SK-N-SH treated with all-trans-retinoic acid at 6 μM for 48 hours (cell line): ENCODE measurements at regions not wholly inside any gene's neighbourhood (a gene's known extent, or its start where the extent isn't known, plus 50 kb on each side); places are given as distances from the start of the nearest gene placed in this dataset.

Source experiments
- ARNTL ChIP-seq: fragments of 450-650 bp; formaldehyde crosslinking; IDR thresholded peaks from 2 replicates; pipeline ENCODE4 v1.5.0; 2020; ENCODE audit warnings: low read depth, mild to moderate bottlenecking, moderate library complexity, borderline replicate concordance
- BACH2 ChIP-seq: fragments of 250-450 bp; sonication (Bioruptor Pico); IDR thresholded peaks from 2 replicates; pipeline ENCODE4 v1.9.0; 2021; ENCODE audit warnings: mild to moderate bottlenecking, borderline replicate concordance
- CREB5 ChIP-seq: fragments of 250-450 bp; sonication (Bioruptor Pico); IDR thresholded peaks from 2 replicates; pipeline ENCODE4 v1.5.1; 2020; ENCODE audit warnings: low read depth, mild to moderate bottlenecking, moderate library complexity
- CSDC2 ChIP-seq: fragments of 250-450 bp; sonication (Bioruptor Pico); IDR thresholded peaks from 2 replicates; pipeline ENCODE4 v1.5.0; 2020; ENCODE audit warnings: mild to moderate bottlenecking, moderate library complexity
- CSRNP3 ChIP-seq: fragments of 250-450 bp; sonication (Bioruptor Pico); IDR thresholded peaks from 2 replicates; pipeline ENCODE4 v1.5.1; 2021; ENCODE audit warnings: mild to moderate bottlenecking, moderate library complexity
- ESRRG ChIP-seq: fragments of 250-450 bp; sonication (Bioruptor Pico); IDR thresholded peaks from 2 replicates; pipeline ENCODE4 v1.6.1; 2021; ENCODE audit warnings: mild to moderate bottlenecking
- GLIS3 ChIP-seq: fragments of 250-450 bp; sonication (Bioruptor Pico); IDR thresholded peaks from 2 replicates; pipeline ENCODE4 v1.5.0; 2020; ENCODE audit warnings: mild to moderate bottlenecking, moderate library complexity
- ISL1 ChIP-seq: fragments of 250-450 bp; sonication (Bioruptor Pico); IDR thresholded peaks from 2 replicates; pipeline ENCODE4 v2.1.2; 2022; ENCODE audit warnings: mild to moderate bottlenecking, moderate library complexity
- PATZ1 ChIP-seq: fragments of 250-450 bp; sonication (Bioruptor Pico); IDR thresholded peaks from 2 replicates; pipeline ENCODE4 v1.8.0; 2020; ENCODE audit warnings: mild to moderate bottlenecking, moderate library complexity, borderline replicate concordance
- TOX ChIP-seq: fragments of 250-450 bp; sonication (Bioruptor Pico); IDR thresholded peaks from 2 replicates; pipeline ENCODE4 v1.8.0; 2021; ENCODE audit warnings: mild to moderate bottlenecking, moderate library complexity, borderline replicate concordance
- TSHZ2 ChIP-seq: fragments of 250-450 bp; sonication (Bioruptor Pico); IDR thresholded peaks from 2 replicates; pipeline ENCODE4 v1.5.0; 2020; ENCODE audit warnings: mild to moderate bottlenecking, moderate library complexity
- ZFP3 ChIP-seq: fragments of 250-450 bp; sonication (Bioruptor Pico); IDR thresholded peaks from 2 replicates; pipeline ENCODE4 v1.5.0; 2020; ENCODE audit warnings: mild to moderate bottlenecking, moderate library complexity
- ZNF70 ChIP-seq: fragments of 450-650 bp; formaldehyde crosslinking; IDR thresholded peaks from 2 replicates; pipeline ENCODE4 v1.5.0; 2020; ENCODE audit warnings: mild to moderate bottlenecking, moderate library complexity

GRCh38 chr12:42742716-42743115 lies 153.2 kb upstream of the PRICKLE1 start:
- TF ChIP-seq TSHZ2 (no peak), TOX (CRISPR knock-in tag) (no peak), ESRRG (CRISPR knock-in tag) (no peak), ISL1 (CRISPR knock-in tag) (no peak), ZNF70 (CRISPR knock-in tag) (no peak), ZFP3 (CRISPR knock-in tag) (no peak), CSRNP3 (CRISPR knock-in tag) (no peak), PATZ1 (CRISPR knock-in tag) (no peak), CREB5 (CRISPR knock-in tag) (no peak), CSDC2 (CRISPR knock-in tag) (no peak), BACH2 (CRISPR knock-in tag) (no peak), GLIS3 (CRISPR knock-in tag) (no peak), ARNTL (CRISPR knock-in tag) (no peak)
